ENCODE measurements at regions not wholly inside any gene's neighbourhood (a gene's known extent, or its start where the extent isn't known, plus 50 kb on each side); places are given as distances from the start of the nearest gene placed in this dataset.

- TF ChIP-seq, protein P1, sequence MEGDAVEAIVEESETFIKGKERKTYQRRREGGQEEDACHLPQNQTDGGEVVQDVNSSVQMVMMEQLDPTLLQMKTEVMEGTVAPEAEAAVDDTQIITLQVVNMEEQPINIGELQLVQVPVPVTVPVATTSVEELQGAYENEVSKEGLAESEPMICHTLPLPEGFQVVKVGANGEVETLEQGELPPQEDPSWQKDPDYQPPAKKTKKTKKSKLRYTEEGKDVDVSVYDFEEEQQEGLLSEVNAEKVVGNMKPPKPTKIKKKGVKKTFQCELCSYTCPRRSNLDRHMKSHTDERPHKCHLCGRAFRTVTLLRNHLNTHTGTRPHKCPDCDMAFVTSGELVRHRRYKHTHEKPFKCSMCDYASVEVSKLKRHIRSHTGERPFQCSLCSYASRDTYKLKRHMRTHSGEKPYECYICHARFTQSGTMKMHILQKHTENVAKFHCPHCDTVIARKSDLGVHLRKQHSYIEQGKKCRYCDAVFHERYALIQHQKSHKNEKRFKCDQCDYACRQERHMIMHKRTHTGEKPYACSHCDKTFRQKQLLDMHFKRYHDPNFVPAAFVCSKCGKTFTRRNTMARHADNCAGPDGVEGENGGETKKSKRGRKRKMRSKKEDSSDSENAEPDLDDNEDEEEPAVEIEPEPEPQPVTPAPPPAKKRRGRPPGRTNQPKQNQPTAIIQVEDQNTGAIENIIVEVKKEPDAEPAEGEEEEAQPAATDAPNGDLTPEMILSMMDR (IDR thresholded peaks at IDR 0.05) = no peak
- TF ChIP-seq POLR2A (IDR thresholded peaks at IDR 0.05) = no peak
These were observed 192.1 kb downstream of the ADAMTS15 start for GRCh38 chr11:130640526-130640925.
